CD4-positive, alpha-beta T cell (primary cell): ENCODE measurements at regions not wholly inside any gene's neighbourhood (a gene's known extent, or its start where the extent isn't known, plus 50 kb on each side); places are given as distances from the start of the nearest gene placed in this dataset.
A peak's percentile ranks its signal among the peaks of the same experiment; 100 is the strongest.

Experiments
- ATAC-seq: fragments of 200-7000 bp; cut with Tn5 transposase; one replicate; pipeline ENCODE4 v1.10.0; 2022; ENCODE audit warnings: mild to moderate bottlenecking; ENCODE audit not compliant: poor library complexity
- CTCF ChIA-PET: fragments of 350-600 bp; sonication (Branson Sonifier 250); formaldehyde crosslinking; loops from one replicate; lab custom pipeline; 2021; ENCODE audit warnings: antibody characterized with exemption, inconsistent platforms; lab: Charles Lee
- POLR2A ChIA-PET: fragments of 350-600 bp; sonication (Branson Sonifier 250); formaldehyde crosslinking; loops from one replicate; lab custom pipeline; 2021; ENCODE audit warnings: antibody characterized with exemption, inconsistent platforms; lab: Charles Lee
- DNase-seq, 14 experiments: peaks; one replicate each; pipeline ENCODE4 v3.0.0-alpha.2; 2013 to 2020; ENCODE audit warnings: mixed read lengths in 2 of 14
- H3K27ac ChIP-seq, 2 donors: one replicate each; pipeline versions ENCODE4 v1.5.1 to v1.7.0; 2013; ENCODE audit warnings: low read length in 2 of 2, low read depth in 1 of 2, mild to moderate bottlenecking in 1 of 2
- H3K27me3 ChIP-seq, 2 experiments: 1 replicate in 1 of 2; 2 replicates in 1 of 2; pipeline versions ENCODE4 v1.6.1 to v1.7.0; 2013; ENCODE audit warnings: low read length in 2 of 2, control low read depth in 1 of 2, mild to moderate bottlenecking in 1 of 2, moderate library complexity in 1 of 2; ENCODE audit not compliant: insufficient read depth in 2 of 2, control insufficient read depth in 1 of 2
- H3K36me3 ChIP-seq: one replicate; pipeline ENCODE4 v1.6.1; 2013; ENCODE audit warnings: low read length, control low read depth; ENCODE audit not compliant: insufficient read depth
- H3K4me1 ChIP-seq: one replicate; pipeline ENCODE4 v1.6.1; 2013; ENCODE audit warnings: low read length, control low read depth; ENCODE audit not compliant: insufficient read depth
- H3K4me3 ChIP-seq: one replicate; pipeline ENCODE4 v1.5.1; 2013; ENCODE audit warnings: mild to moderate bottlenecking, low read length, moderate library complexity
- H3K9me3 ChIP-seq, 2 experiments: 1 replicate in 1 of 2; 2 replicates in 1 of 2; pipeline versions ENCODE4 v1.6.1 to v1.7.0; 2013; ENCODE audit warnings: low read length in 2 of 2, mild to moderate bottlenecking in 2 of 2, control low read depth in 1 of 2, moderate library complexity in 1 of 2; ENCODE audit not compliant: control insufficient read depth in 1 of 2, insufficient read depth in 1 of 2
- H3K27ac Mint-ChIP-seq: one replicate; pipeline ENCODE4 v1.8.0; 2020; ENCODE audit warnings: mixed read lengths
- H3K27me3 Mint-ChIP-seq: one replicate; pipeline ENCODE4 v1.8.0; 2021; ENCODE audit warnings: mixed read lengths
- H3K36me3 Mint-ChIP-seq: one replicate; pipeline ENCODE4 v1.8.0; 2021; ENCODE audit warnings: low read depth, mixed read lengths
- H3K4me1 Mint-ChIP-seq: one replicate; pipeline ENCODE4 v1.8.0; 2021; ENCODE audit warnings: low read depth, mixed read lengths
- H3K4me3 Mint-ChIP-seq: one replicate; pipeline ENCODE4 v1.8.0; 2020; ENCODE audit warnings: mild to moderate bottlenecking, mixed read lengths
- H3K9me3 Mint-ChIP-seq: one replicate; pipeline ENCODE4 v1.8.0; 2020; ENCODE audit warnings: mixed read lengths
- intact Hi-C, 2 experiments: fragments of 100-400 bp; cut with DNase I in 1 of 2; cut with micrococcal nuclease in 1 of 2; formaldehyde crosslinking; loops; one replicate each; pipeline versions ENCODE4 v1.15.1 to v1.9.0; 2023 to 2025; cut with DNase I, micrococcal nuclease
- TF ChIP-seq, protein P1 (sequence below): fragments of 200-600 bp; IDR thresholded peaks from one replicate; pipeline ENCODE4 v1.8.0; 2022; ENCODE audit warnings: antibody characterized with exemption, mild to moderate bottlenecking

- peak overlapping the region; percentile 4 for H3K4me3 ChIP-seq
- Mint-ChIP-seq H3K4me1 (peaks cover 91% of the 10 kb centered on the region), H3K27ac (peak overlapping the region; percentile 95), H3K9me3 (peaks cover 4% of the 10 kb centered on the region), H3K36me3 (peaks cover 8% of the 10 kb centered on the region), H3K27me3 (no peaks in the 10 kb centered on the region), H3K4me3 (peak overlapping the region; percentile 26)
- ChIA-PET POLR2A (interaction anchor here (0.7 to 10.5 kb wide), 34 partner anchors 8 to 592 kb away, joined by 3 to 210 read pairs (median 4); partner anchors contain the start of gene BTG1), CTCF (interaction anchor here (0.6 to 1.4 kb wide), 2 partner anchors 20 to 259 kb away, joined by 3 read pairs; no protein-coding TSS in a partner anchor)
- peaks cover 83% of the 10 kb centered on the region for H3K4me1 ChIP-seq
- DNase-seq (peak in 13 of 14 experiments; percentile 24 to 92 (median 53)), ATAC-seq (peak; percentile 76)
- peak overlapping the region; percentile 71 to 75 for H3K27ac ChIP-seq
- no peaks in the 10 kb centered on the region for H3K27me3 ChIP-seq
- H3K36me3 ChIP-seq = no peaks in the 10 kb centered on the region
- intact Hi-C loops = loop anchor here (2.0 to 5.0 kb wide), 4 partner anchors 25 to 526 kb away; partner anchors contain the start of gene BTG1 (in 1 of the 2)
- TF ChIP-seq, protein P1, sequence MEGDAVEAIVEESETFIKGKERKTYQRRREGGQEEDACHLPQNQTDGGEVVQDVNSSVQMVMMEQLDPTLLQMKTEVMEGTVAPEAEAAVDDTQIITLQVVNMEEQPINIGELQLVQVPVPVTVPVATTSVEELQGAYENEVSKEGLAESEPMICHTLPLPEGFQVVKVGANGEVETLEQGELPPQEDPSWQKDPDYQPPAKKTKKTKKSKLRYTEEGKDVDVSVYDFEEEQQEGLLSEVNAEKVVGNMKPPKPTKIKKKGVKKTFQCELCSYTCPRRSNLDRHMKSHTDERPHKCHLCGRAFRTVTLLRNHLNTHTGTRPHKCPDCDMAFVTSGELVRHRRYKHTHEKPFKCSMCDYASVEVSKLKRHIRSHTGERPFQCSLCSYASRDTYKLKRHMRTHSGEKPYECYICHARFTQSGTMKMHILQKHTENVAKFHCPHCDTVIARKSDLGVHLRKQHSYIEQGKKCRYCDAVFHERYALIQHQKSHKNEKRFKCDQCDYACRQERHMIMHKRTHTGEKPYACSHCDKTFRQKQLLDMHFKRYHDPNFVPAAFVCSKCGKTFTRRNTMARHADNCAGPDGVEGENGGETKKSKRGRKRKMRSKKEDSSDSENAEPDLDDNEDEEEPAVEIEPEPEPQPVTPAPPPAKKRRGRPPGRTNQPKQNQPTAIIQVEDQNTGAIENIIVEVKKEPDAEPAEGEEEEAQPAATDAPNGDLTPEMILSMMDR = no peak
- H3K9me3 ChIP-seq = peaks cover 0 to 9% of the 10 kb centered on the region in 2 experiments
Measured at GRCh38 chr12:92403210-92404175, 257.8 kb upstream of the BTG1 start.

- ChIA-PET CTCF (interaction anchor here (0.9 kb wide), 1 partner anchor 246 kb away, joined by 3 read pairs; no protein-coding TSS in a partner anchor), POLR2A (interaction anchor here (0.7 to 10.5 kb wide), 5 partner anchors 42 to 380 kb away, joined by 3 to 210 read pairs (median 6); partner anchors contain the start of gene BTG1)
- H3K9me3 Mint-ChIP-seq = peaks cover 4% of the 10 kb centered on the region
- H3K27me3 ChIP-seq = no peaks in the 10 kb centered on the region
- DNase-seq = no peak
- H3K36me3 ChIP-seq = no peaks in the 10 kb centered on the region
- H3K4me3 Mint-ChIP-seq = peak overlapping the region; percentile 38
- H3K27ac ChIP-seq = peak overlapping the region; percentile 25 to 75
- H3K27ac Mint-ChIP-seq = peak overlapping the region; percentile 95
- H3K4me3 ChIP-seq = no peak overlapping the region
- peaks cover 0 to 9% of the 10 kb centered on the region in 2 experiments for H3K9me3 ChIP-seq
- peaks cover 91% of the 10 kb centered on the region for H3K4me1 Mint-ChIP-seq
- H3K4me1 ChIP-seq = peaks cover 86% of the 10 kb centered on the region
- TF ChIP-seq, protein P1 = no peak
- no peak for ATAC-seq
- H3K36me3 Mint-ChIP-seq = peaks cover 8% of the 10 kb centered on the region
- intact Hi-C loops = loop anchor here (2.0 to 5.0 kb wide), 4 partner anchors 24 to 525 kb away; partner anchors contain the start of gene BTG1 (in 1 of the 2)
- H3K27me3 Mint-ChIP-seq = no peaks in the 10 kb centered on the region
Measured at GRCh38 chr12:92402415-92402814, 256.8 kb upstream of the BTG1 start.

GRCh38 chr12:92400006-92400405 is 254.4 kb upstream of the BTG1 start:
- CTCF ChIA-PET = no interaction called here
- H3K4me3 ChIP-seq = no peak overlapping the region
- peak overlapping the region; percentile 95 for H3K27ac Mint-ChIP-seq
- H3K27me3 ChIP-seq = no peaks in the 10 kb centered on the region
- peak overlapping the region; percentile 44 for H3K4me3 Mint-ChIP-seq
- intact Hi-C loops = loop anchor here (5.0 kb wide), 2 partner anchors 253 to 523 kb away; partner anchors contain the start of gene BTG1 (in 1 of the 2)
- DNase-seq = peak in 2 of 14 experiments; percentile 34 to 45
- peaks cover 6% of the 10 kb centered on the region for H3K36me3 Mint-ChIP-seq
- no peaks in the 10 kb centered on the region for H3K36me3 ChIP-seq
- TF ChIP-seq, protein P1 = no peak
- peaks cover 100% of the 10 kb centered on the region for H3K4me1 Mint-ChIP-seq
- H3K4me1 ChIP-seq = peaks cover 92% of the 10 kb centered on the region
- no peak for ATAC-seq
- peaks cover 8% of the 10 kb centered on the region for H3K9me3 Mint-ChIP-seq
- no peaks in the 10 kb centered on the region for H3K27me3 Mint-ChIP-seq
- H3K27ac ChIP-seq = peak overlapping the region; percentile 72 to 80
- no peaks in the 10 kb centered on the region for H3K9me3 ChIP-seq
- POLR2A ChIA-PET = interaction anchor here (1.3 to 5.2 kb wide), 4 partner anchors 31 to 256 kb away, joined by 3 to 184 read pairs (median 25); partner anchors contain the start of gene BTG1
